PFSK-1 (cell line): ENCODE measurements at regions not wholly inside any gene's neighbourhood (a gene's known extent, or its start where the extent isn't known, plus 50 kb on each side); places are given as distances from the start of the nearest gene placed in this dataset.

Experiments used
- FOXP2 ChIP-seq: optimal IDR thresholded peaks from 2 replicates; pipeline ENCODE3; 2011; ENCODE audit warnings: borderline replicate concordance, control low read depth, inconsistent platforms; ENCODE audit not compliant: insufficient read depth; ENCODE audit errors: extremely low read length, extremely low read depth
- POLR2AphosphoS5 ChIP-seq: IDR thresholded peaks from 2 replicates; pipeline ENCODE4 v1.6.1; 2012; ENCODE audit warnings: low read depth, mild to moderate bottlenecking, control low read depth, low read length, moderate library complexity
- SIN3A ChIP-seq: IDR thresholded peaks from 2 replicates; pipeline ENCODE4 v1.6.1; 2012; ENCODE audit warnings: mild to moderate bottlenecking, low read length, moderate library complexity, borderline replicate concordance; ENCODE audit not compliant: insufficient read depth
- TAF1 ChIP-seq: IDR thresholded peaks from 2 replicates; pipeline ENCODE4 v1.6.1; 2012; ENCODE audit warnings: low read length, control low read depth, borderline replicate concordance; ENCODE audit not compliant: insufficient read depth
- TF ChIP-seq, protein P1 (sequence below), 2 experiments: IDR thresholded peaks; 2 replicates each; pipeline versions ENCODE4 v1.6.1 to v1.8.0; 2011 to 2012; ENCODE audit warnings: low read depth in 2 of 2, low read length in 2 of 2, control low read depth in 1 of 2, inconsistent platforms in 1 of 2, mild to moderate bottlenecking in 1 of 2, moderate library complexity in 1 of 2; ENCODE audit not compliant: insufficient read depth in 1 of 2

GRCh38 chr2:194090251-194090905, 1566.6 kb upstream of the SLC39A10 start:
- TF ChIP-seq, protein P1, sequence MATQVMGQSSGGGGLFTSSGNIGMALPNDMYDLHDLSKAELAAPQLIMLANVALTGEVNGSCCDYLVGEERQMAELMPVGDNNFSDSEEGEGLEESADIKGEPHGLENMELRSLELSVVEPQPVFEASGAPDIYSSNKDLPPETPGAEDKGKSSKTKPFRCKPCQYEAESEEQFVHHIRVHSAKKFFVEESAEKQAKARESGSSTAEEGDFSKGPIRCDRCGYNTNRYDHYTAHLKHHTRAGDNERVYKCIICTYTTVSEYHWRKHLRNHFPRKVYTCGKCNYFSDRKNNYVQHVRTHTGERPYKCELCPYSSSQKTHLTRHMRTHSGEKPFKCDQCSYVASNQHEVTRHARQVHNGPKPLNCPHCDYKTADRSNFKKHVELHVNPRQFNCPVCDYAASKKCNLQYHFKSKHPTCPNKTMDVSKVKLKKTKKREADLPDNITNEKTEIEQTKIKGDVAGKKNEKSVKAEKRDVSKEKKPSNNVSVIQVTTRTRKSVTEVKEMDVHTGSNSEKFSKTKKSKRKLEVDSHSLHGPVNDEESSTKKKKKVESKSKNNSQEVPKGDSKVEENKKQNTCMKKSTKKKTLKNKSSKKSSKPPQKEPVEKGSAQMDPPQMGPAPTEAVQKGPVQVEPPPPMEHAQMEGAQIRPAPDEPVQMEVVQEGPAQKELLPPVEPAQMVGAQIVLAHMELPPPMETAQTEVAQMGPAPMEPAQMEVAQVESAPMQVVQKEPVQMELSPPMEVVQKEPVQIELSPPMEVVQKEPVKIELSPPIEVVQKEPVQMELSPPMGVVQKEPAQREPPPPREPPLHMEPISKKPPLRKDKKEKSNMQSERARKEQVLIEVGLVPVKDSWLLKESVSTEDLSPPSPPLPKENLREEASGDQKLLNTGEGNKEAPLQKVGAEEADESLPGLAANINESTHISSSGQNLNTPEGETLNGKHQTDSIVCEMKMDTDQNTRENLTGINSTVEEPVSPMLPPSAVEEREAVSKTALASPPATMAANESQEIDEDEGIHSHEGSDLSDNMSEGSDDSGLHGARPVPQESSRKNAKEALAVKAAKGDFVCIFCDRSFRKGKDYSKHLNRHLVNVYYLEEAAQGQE (IDR thresholded peaks at IDR 0.05; ENCODE audit: insufficient read depth in 1 of 2, low read depth in 2 of 2, low read length in 2 of 2) = no peak
- no peak for TF ChIP-seq SIN3A

- TF ChIP-seq POLR2AphosphoS5 (no peak), SIN3A (no peak), FOXP2 (no peak), TAF1 (no peak)
- TF ChIP-seq, protein P1 (IDR thresholded peaks at IDR 0.05; ENCODE audit: insufficient read depth in 1 of 2, low read depth in 2 of 2, low read length in 2 of 2) = no peak
Observed at GRCh38 chr2:194087089-194087958, 1569.7 kb upstream of the SLC39A10 start.

DNA sequence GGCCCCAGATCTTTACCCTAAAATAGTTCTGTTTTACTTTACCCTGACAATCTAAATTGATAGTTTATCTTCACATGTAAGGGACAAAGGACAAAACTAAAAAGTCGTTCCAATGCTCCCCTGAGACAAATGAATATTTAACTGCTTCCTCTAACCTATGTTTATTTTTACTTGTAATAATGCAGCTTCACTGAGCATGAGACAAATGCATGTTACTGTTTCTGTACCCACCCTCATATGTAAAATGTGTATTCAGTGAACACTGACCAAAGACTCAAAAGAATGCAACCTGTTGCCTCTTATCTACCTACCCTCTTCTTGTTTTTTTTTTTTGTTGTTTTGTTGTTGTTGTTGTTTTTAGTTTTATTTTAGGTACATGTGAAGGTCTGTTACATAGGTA, 1570.9 kb upstream of the SLC39A10 start:
- TF ChIP-seq SIN3A (no peak), FOXP2 (no peak), TAF1 (no peak), POLR2AphosphoS5 (no peak)
- TF ChIP-seq, protein P1 (IDR thresholded peaks at IDR 0.05; ENCODE audit: insufficient read depth in 1 of 2, low read depth in 2 of 2, low read length in 2 of 2) = no peak

- TF ChIP-seq TAF1 (no peak), SIN3A (no peak), POLR2AphosphoS5 (no peak), FOXP2 (no peak)
- TF ChIP-seq, protein P1 (IDR thresholded peaks at IDR 0.05; ENCODE audit: insufficient read depth in 1 of 2, low read depth in 2 of 2, low read length in 2 of 2) = no peak
Observed at GRCh38 chr2:194079989-194080388, 1577.0 kb upstream of the SLC39A10 start.
